Right lobe of liver (tissue), 4 donors: ENCODE measurements at regions not wholly inside any gene's neighbourhood (a gene's known extent, or its start where the extent isn't known, plus 50 kb on each side); places are given as distances from the start of the nearest gene placed in this dataset.

Source experiments
- CTCF ChIP-seq, 4 donors: fragments of 200-600 bp in 3 of 4; fragments of 450-650 bp in 1 of 4; IDR thresholded peaks; one replicate each; pipeline versions ENCODE4 v1.5.1 to v1.8.0; 2016 to 2022; ENCODE audit warnings: antibody characterized with exemption in 4 of 4, mild to moderate bottlenecking in 2 of 4
- POLR2A ChIP-seq: fragments of 450-650 bp; IDR thresholded peaks from one replicate; pipeline ENCODE4 v1.6.1; 2017; ENCODE audit warnings: antibody characterized with exemption, mild to moderate bottlenecking
- donor health status: DM: no; HTN: no; CAD: no.
- donor health status: DM: no; HTN: no; CAD: no.
- donor health status: DM: no; HTN: yes; CAD: no.

GRCh38 chr3:29077356-29077755 is 203.5 kb upstream of the RBMS3 start:
- TF ChIP-seq CTCF (IDR thresholded peaks at IDR 0.05), result no peak
- TF ChIP-seq POLR2A, result no peak
